Sigmoid colon (tissue), 6 donors: ENCODE measurements at regions not wholly inside any gene's neighbourhood (a gene's known extent, or its start where the extent isn't known, plus 50 kb on each side); places are given as distances from the start of the nearest gene placed in this dataset.

Experiments
- DNase-seq: peaks from one replicate; pipeline ENCODE4 v3.0.0-alpha.2; 2019
- H3K27ac ChIP-seq, 4 donors: fragments of 200-600 bp; sonication (generic); one replicate each; pipeline ENCODE4 v1.5.1; 2016 to 2019; ENCODE audit warnings: mild to moderate bottlenecking in 1 of 4
- H3K27me3 ChIP-seq, 3 donors: fragments of 200-600 bp; sonication (generic); one replicate each; pipeline ENCODE4 v1.5.1; 2019; ENCODE audit warnings: mild to moderate bottlenecking in 1 of 3
- H3K36me3 ChIP-seq, 4 donors: fragments of 200-600 bp; sonication (generic); one replicate each; pipeline ENCODE4 v1.5.1; 2016 to 2019
- H3K4me1 ChIP-seq, 4 donors: fragments of 200-600 bp; sonication (generic); one replicate each; pipeline ENCODE4 v1.5.1; 2017 to 2019
- H3K4me3 ChIP-seq, 4 donors: fragments of 200-600 bp; sonication (generic); one replicate each; pipeline ENCODE4 v1.5.1; 2017 to 2019; ENCODE audit warnings: mild to moderate bottlenecking in 2 of 4, moderate library complexity in 1 of 4
- H3K9me3 ChIP-seq, 4 donors: fragments of 200-600 bp in 3 of 4; sonication (generic) in 3 of 4; one replicate each; pipeline versions ENCODE4 v1.5.1 to v1.6.1; 2013 to 2019
- EP300 ChIP-seq, 4 donors: sonication (generic); formaldehyde crosslinking; IDR thresholded peaks; one replicate each; pipeline ENCODE4 v1.6.1; 2017; ENCODE audit warnings: antibody characterized with exemption in 4 of 4
- POLR2A ChIP-seq, 2 donors: fragments of 450-650 bp; IDR thresholded peaks; one replicate each; pipeline ENCODE4 v1.6.1; 2016; ENCODE audit warnings: antibody characterized with exemption in 2 of 2, mild to moderate bottlenecking in 2 of 2, moderate library complexity in 2 of 2
- POLR2AphosphoS5 ChIP-seq, 4 donors: sonication (generic); formaldehyde crosslinking; IDR thresholded peaks; one replicate each; pipeline ENCODE4 v1.6.1; 2017; ENCODE audit warnings: antibody characterized with exemption in 4 of 4
- WGBS, 2 donors: extraction: QIAGEN DNeasy Blood & Tissue Kit; methylation state at CpG; one replicate each; pipeline ENCODE4 v1.1.7; 2013; 5-methylcytosine and 5-hydroxymethylcytosine counted together
- intact Hi-C: fragments of 100-400 bp; cut with DNase I; formaldehyde crosslinking; loops from one replicate; pipeline ENCODE4 v1.15.1; 2023
- TF ChIP-seq, protein P1 (sequence below), 4 experiments: fragments of 450-650 bp in 3 of 4; fragments of 200-600 bp in 1 of 4; IDR thresholded peaks; one replicate each; pipeline ENCODE4 v1.5.1; 2016 to 2019; ENCODE audit warnings: antibody characterized with exemption in 4 of 4, mild to moderate bottlenecking in 3 of 4, moderate library complexity in 2 of 4
- donor health status: healthy with polysubstance abuse.
- donor health status: healthy.

- no peak overlapping the region for H3K4me3 ChIP-seq
- no peaks in the 10 kb centered on the region for H3K27me3 ChIP-seq
- H3K4me1 ChIP-seq = no peaks in the 10 kb centered on the region
- H3K27ac ChIP-seq = no peak overlapping the region
- intact Hi-C loops = no loop called here
- DNase-seq = no peak
- no peaks in the 10 kb centered on the region for H3K36me3 ChIP-seq
- H3K9me3 ChIP-seq = no peaks in the 10 kb centered on the region
- TF ChIP-seq POLR2A (IDR thresholded peaks at IDR 0.05) (no peak), POLR2AphosphoS5 (IDR thresholded peaks at IDR 0.05) (no peak), EP300 (IDR thresholded peaks at IDR 0.05) (no peak)
- TF ChIP-seq, protein P1, sequence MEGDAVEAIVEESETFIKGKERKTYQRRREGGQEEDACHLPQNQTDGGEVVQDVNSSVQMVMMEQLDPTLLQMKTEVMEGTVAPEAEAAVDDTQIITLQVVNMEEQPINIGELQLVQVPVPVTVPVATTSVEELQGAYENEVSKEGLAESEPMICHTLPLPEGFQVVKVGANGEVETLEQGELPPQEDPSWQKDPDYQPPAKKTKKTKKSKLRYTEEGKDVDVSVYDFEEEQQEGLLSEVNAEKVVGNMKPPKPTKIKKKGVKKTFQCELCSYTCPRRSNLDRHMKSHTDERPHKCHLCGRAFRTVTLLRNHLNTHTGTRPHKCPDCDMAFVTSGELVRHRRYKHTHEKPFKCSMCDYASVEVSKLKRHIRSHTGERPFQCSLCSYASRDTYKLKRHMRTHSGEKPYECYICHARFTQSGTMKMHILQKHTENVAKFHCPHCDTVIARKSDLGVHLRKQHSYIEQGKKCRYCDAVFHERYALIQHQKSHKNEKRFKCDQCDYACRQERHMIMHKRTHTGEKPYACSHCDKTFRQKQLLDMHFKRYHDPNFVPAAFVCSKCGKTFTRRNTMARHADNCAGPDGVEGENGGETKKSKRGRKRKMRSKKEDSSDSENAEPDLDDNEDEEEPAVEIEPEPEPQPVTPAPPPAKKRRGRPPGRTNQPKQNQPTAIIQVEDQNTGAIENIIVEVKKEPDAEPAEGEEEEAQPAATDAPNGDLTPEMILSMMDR (IDR thresholded peaks at IDR 0.05) = no peak
- 82 to 88% methylated on average over 1 of the region's 1 CpG for WGBS, 2 donors
Observed at GRCh38 chr11:41849250-41849649, 389.8 kb upstream of the LRRC4C start.

DNA sequence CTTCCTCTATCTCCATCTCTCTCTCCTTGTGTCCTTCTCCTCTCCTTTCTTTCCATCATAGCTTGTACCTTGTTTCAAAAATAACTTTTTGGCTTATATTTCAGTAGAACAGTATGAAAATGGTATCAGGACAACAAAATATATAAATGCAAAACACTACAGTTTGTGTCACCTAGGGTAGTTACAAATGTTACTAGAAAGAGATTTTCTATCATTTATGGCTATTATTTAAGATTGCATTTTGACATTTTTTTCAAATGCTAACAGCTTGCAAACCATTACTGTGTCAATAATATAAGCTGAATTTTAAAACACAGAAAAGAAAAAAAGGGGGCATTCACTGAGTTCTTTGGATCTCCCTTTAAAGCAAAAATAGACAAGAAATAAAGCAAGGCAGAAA, 392.3 kb upstream of the LRRC4C start:
- no peaks in the 10 kb centered on the region for H3K36me3 ChIP-seq
- no peak for DNase-seq
- H3K27me3 ChIP-seq = no peaks in the 10 kb centered on the region
- no peak for TF ChIP-seq POLR2AphosphoS5 (IDR thresholded peaks at IDR 0.05)
- TF ChIP-seq POLR2A (IDR thresholded peaks at IDR 0.05) = no peak
- TF ChIP-seq EP300 (IDR thresholded peaks at IDR 0.05) = no peak
- TF ChIP-seq, protein P1 (IDR thresholded peaks at IDR 0.05) = no peak
- H3K4me3 ChIP-seq = no peak overlapping the region
- no peaks in the 10 kb centered on the region for H3K4me1 ChIP-seq
- intact Hi-C loops = no loop called here
- H3K27ac ChIP-seq = no peak overlapping the region
- no peaks in the 10 kb centered on the region for H3K9me3 ChIP-seq

GRCh38 chr11:41861838-41862237, 402.4 kb upstream of the LRRC4C start:
- Histone ChIP-seq H3K27me3 (no peaks in the 10 kb centered on the region), H3K36me3 (no peaks in the 10 kb centered on the region), H3K9me3 (no peaks in the 10 kb centered on the region), H3K4me1 (no peaks in the 10 kb centered on the region), H3K4me3 (no peak overlapping the region), H3K27ac (no peak overlapping the region)
- no peak for TF ChIP-seq POLR2A (IDR thresholded peaks at IDR 0.05)
- no peak for TF ChIP-seq EP300 (IDR thresholded peaks at IDR 0.05)
- TF ChIP-seq, protein P1 (IDR thresholded peaks at IDR 0.05) = no peak
- no peak for TF ChIP-seq POLR2AphosphoS5 (IDR thresholded peaks at IDR 0.05)
- 87 to 95% methylated on average over 1 of the region's 1 CpG for WGBS, 2 donors
- intact Hi-C loops = no loop called here
- DNase-seq = no peak

DNA sequence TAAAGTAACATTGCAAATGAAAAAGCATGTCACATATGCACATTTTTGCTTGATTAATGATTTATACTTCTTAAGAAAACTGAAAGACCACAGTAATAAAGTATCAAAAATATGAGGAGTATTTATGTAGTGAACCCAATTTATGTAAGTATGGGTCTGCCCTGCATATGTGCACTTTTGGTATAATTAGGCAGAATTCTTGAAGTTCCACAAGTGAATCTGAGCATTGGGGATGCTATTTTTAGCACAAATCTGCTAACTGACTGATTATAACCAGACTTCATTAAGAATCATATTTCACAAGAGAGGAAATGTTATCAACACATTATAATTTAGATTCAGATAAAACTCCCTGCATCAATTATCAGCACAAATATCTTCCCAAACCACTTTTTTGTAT, 407.1 kb upstream of the LRRC4C start:
- TF ChIP-seq POLR2A (IDR thresholded peaks at IDR 0.05) (no peak), POLR2AphosphoS5 (IDR thresholded peaks at IDR 0.05) (no peak), EP300 (IDR thresholded peaks at IDR 0.05) (no peak)
- TF ChIP-seq, protein P1 (IDR thresholded peaks at IDR 0.05) = no peak
- H3K4me1 ChIP-seq = no peaks in the 10 kb centered on the region
- no peak overlapping the region for H3K27ac ChIP-seq
- no peaks in the 10 kb centered on the region for H3K27me3 ChIP-seq
- intact Hi-C loops = no loop called here
- no peaks in the 10 kb centered on the region for H3K36me3 ChIP-seq
- H3K4me3 ChIP-seq = no peak overlapping the region
- DNase-seq = no peak
- no peaks in the 10 kb centered on the region for H3K9me3 ChIP-seq

DNA sequence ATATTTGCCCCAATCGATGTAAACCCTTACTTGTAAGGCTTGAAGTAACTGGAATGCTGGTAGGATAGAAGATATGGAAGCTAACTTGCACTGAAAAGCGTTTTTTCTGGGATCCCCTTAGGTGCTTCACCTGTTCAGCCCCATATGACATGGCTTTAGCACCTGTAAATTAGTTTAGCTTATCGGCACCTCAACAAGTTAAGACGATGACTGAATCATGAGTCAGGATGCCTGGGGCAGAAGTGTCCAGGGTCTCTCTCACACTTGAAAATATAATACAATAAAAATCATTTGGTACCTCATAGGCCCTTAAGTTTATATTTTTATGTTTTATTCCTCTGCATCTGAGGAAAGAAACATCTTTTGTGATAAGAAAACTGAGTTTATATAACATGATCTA, 409.2 kb upstream of the LRRC4C start:
- 66 to 78% methylated on average over 4 of the region's 4 CpGs for WGBS, 2 donors

More for the DNA sequence above, 409.2 kb upstream of the LRRC4C start:
- H3K9me3 ChIP-seq = no peaks in the 10 kb centered on the region
- intact Hi-C loops = no loop called here
- no peak for DNase-seq
- no peak overlapping the region for H3K4me3 ChIP-seq
- TF ChIP-seq POLR2A (IDR thresholded peaks at IDR 0.05) (no peak), EP300 (IDR thresholded peaks at IDR 0.05) (no peak), POLR2AphosphoS5 (IDR thresholded peaks at IDR 0.05) (no peak)
- TF ChIP-seq, protein P1 (IDR thresholded peaks at IDR 0.05) = no peak
- H3K27me3 ChIP-seq = no peaks in the 10 kb centered on the region
- no peak overlapping the region for H3K27ac ChIP-seq
- no peaks in the 10 kb centered on the region for H3K4me1 ChIP-seq
- H3K36me3 ChIP-seq = no peaks in the 10 kb centered on the region
